ENCODE measurements at regions not wholly inside any gene's neighbourhood (a gene's known extent, or its start where the extent isn't known, plus 50 kb on each side); places are given as distances from the start of the nearest gene placed in this dataset.
"Not testable (repeated sequence)": the region's sequence is repeated elsewhere in the genome, so short reads cannot be mapped to it uniquely, and the experiment has no call there.

GRCh38 chr15:79157631-79158592 lies 67.3 kb upstream of the RASGRF1 start:
- no peak for DNase-seq (ENCODE audit: low read depth in 3 of 3, low spot score in 1 of 3)

GRCh38 chr15:79156704-79157375 lies 66.3 kb upstream of the RASGRF1 start:
- no peak for DNase-seq (ENCODE audit: low read depth in 3 of 3, low spot score in 1 of 3)

GRCh38 chr15:79154483-79155135 lies 64.0 kb upstream of the RASGRF1 start:
- DNase-seq (ENCODE audit: low read depth in 3 of 3, low spot score in 1 of 3) = no peak

GRCh38 chr15:79144290-79144689 lies 53.7 kb upstream of the RASGRF1 start:
- DNase-seq (ENCODE audit: low read depth in 3 of 3, low spot score in 1 of 3) = not testable (repeated sequence)

GRCh38 chr15:79140846-79141570 lies 50.4 kb upstream of the RASGRF1 start:
- DNase-seq (ENCODE audit: low read depth in 3 of 3, low spot score in 1 of 3) = no peak

All from stimulated activated CD4-positive, alpha-beta T cell treated with anti-CD3 and anti-CD28 coated beads, TNF-alpha, amount 100 ng/mL, for 1 hour (primary cell).